BE2C (cell line): ENCODE measurements at regions not wholly inside any gene's neighbourhood (a gene's known extent, or its start where the extent isn't known, plus 50 kb on each side); places are given as distances from the start of the nearest gene placed in this dataset.

ENCODE experiments used
- DNase-seq: peaks from one replicate; pipeline ENCODE4 v3.0.0-alpha.2; 2020
- H3K27me3 ChIP-seq: fragments of 250-450 bp; sonication (Bioruptor Pico); 2 replicates; pipeline ENCODE4 v1.5.1; 2020; ENCODE audit warnings: mild to moderate bottlenecking
- H3K36me3 ChIP-seq: fragments of 250-450 bp; sonication (Bioruptor Pico); 2 replicates; pipeline ENCODE4 v1.5.1; 2020; ENCODE audit warnings: mild to moderate bottlenecking
- H3K4me1 ChIP-seq: fragments of 250-450 bp; sonication (Bioruptor Pico); 2 replicates; pipeline ENCODE4 v1.5.1; 2020
- H3K4me3 ChIP-seq: 2 replicates; pipeline ENCODE4 v1.5.1; 2011; ENCODE audit warnings: low read depth, low read length
- H3K9me3 ChIP-seq: fragments of 250-450 bp; sonication (Bioruptor Pico); 2 replicates; pipeline ENCODE4 v1.5.1; 2020
- CTCF ChIP-seq: IDR thresholded peaks from 2 replicates; pipeline ENCODE4 v1.5.1; 2012; ENCODE audit warnings: mild to moderate bottlenecking, low read depth, low read length

DNA sequence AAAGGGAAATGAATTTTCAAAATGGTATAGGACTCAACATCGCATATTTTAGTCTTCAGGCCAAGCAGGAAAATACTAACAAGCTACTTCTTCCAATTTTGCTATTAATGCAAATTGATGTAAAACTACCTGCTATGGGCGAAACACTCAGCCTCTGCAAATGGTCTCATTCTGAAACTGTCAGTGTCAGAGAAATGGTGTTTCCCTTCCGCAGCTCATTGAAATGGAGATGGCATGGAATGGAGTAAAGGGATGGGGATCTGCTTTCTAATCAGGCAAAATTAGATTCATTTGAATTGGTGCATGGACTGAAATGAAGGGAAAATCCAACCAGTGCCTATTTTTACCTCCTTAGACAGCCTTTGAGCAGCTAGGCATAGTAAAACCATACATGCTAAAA, 80.4 kb upstream of the EEA1 start:
- no peak for DNase-seq
- H3K9me3 ChIP-seq, result no peaks in the 10 kb centered on the region
- TF ChIP-seq CTCF, result no peak
- H3K4me3 ChIP-seq, result no peak overlapping the region
- no peaks in the 10 kb centered on the region for H3K36me3 ChIP-seq
- no peaks in the 10 kb centered on the region for H3K4me1 ChIP-seq
- H3K27me3 ChIP-seq, result no peaks in the 10 kb centered on the region

GRCh38 chr12:93010461-93010860, 81.4 kb upstream of the EEA1 start:
- DNase-seq, result no peak
- Histone ChIP-seq H3K27me3 (no peaks in the 10 kb centered on the region), H3K36me3 (no peaks in the 10 kb centered on the region), H3K9me3 (no peaks in the 10 kb centered on the region), H3K4me3 (no peak overlapping the region), H3K4me1 (no peaks in the 10 kb centered on the region)
- no peak for TF ChIP-seq CTCF

- Histone ChIP-seq H3K4me1 (no peaks in the 10 kb centered on the region), H3K27me3 (no peaks in the 10 kb centered on the region), H3K9me3 (no peaks in the 10 kb centered on the region), H3K4me3 (no peak overlapping the region), H3K36me3 (no peaks in the 10 kb centered on the region)
- TF ChIP-seq CTCF, result no peak
- no peak for DNase-seq
Observed at GRCh38 chr12:93011100-93011499, 82.0 kb upstream of the EEA1 start.

DNA sequence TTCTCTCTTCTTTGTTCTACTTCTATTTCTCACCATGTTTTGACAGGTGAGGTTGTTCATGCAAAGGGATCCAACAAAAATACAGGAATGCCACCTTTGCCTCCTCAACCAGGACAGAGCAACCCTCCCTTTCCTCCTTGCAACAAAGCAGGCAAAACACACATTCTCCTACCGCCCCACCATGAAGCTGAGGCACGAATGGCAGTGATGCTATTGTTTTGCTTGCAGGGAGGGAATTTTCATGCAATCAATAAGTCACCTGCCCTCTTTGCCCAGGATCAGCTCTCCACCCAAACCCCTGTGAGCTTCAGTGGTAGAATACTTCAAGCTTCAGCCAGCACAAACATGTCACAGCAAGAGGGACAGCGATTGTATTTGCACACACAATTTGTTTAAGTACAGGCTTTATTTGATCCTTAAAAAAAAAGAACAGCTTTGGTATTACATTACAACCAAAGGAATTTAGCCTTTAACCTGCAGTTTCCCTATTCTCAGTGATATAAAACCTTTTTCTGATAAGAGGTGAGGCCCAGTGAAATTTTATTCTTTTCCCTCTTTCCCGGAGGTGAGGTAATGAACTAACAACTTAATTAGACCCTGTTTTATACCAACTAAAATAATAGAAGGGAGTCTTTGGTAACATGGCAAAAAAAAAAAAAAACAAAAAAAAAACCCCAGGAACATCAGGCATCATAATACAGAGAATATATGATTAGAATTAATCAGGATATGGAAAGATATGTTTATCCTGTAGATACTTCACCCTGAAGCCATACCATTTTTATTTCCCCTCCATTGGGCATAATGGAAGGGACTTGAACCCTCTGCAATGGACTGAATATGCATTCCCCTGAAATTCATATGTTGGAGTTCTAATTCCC, 87.0 kb upstream of the EEA1 start:
- H3K9me3 ChIP-seq, result no peaks in the 10 kb centered on the region
- no peaks in the 10 kb centered on the region for H3K36me3 ChIP-seq
- DNase-seq, result no peak
- no peaks in the 10 kb centered on the region for H3K27me3 ChIP-seq
- no peaks in the 10 kb centered on the region for H3K4me1 ChIP-seq
- H3K4me3 ChIP-seq, result no peak overlapping the region
- no peak for TF ChIP-seq CTCF

GRCh38 chr12:93016752-93017350, 87.8 kb upstream of the EEA1 start:
- no peak overlapping the region for H3K4me3 ChIP-seq
- no peak for DNase-seq
- H3K36me3 ChIP-seq, result no peaks in the 10 kb centered on the region
- no peaks in the 10 kb centered on the region for H3K27me3 ChIP-seq
- no peaks in the 10 kb centered on the region for H3K4me1 ChIP-seq
- no peaks in the 10 kb centered on the region for H3K9me3 ChIP-seq
- no peak for TF ChIP-seq CTCF

DNA sequence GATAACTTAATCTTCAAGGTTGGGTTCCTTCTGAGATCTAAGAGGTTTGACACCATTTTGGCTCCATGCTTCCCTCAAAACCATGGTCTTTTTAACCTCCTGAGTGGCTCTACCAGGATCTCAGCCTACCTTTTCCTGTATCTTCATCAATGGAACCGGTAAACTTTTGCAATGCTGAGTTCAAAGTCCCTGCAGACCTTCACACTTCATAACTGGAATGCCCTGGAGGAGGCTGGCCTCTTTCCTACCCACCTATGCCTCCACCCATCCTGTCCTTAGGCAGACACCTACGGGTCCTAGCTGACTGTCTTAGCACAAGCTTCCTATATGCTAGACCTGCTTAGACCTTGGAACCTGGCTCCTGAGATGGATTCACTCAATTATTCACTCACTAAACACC, 89.5 kb upstream of the EEA1 start:
- H3K4me1 ChIP-seq, result no peaks in the 10 kb centered on the region
- no peaks in the 10 kb centered on the region for H3K36me3 ChIP-seq
- H3K4me3 ChIP-seq, result no peak overlapping the region
- no peaks in the 10 kb centered on the region for H3K27me3 ChIP-seq
- TF ChIP-seq CTCF, result no peak
- no peaks in the 10 kb centered on the region for H3K9me3 ChIP-seq
- DNase-seq, result no peak
